Heart right ventricle (tissue), 16 donors: ENCODE measurements at regions not wholly inside any gene's neighbourhood (a gene's known extent, or its start where the extent isn't known, plus 50 kb on each side); places are given as distances from the start of the nearest gene placed in this dataset.
A peak's percentile ranks its signal among the peaks of the same experiment; 100 is the strongest.

Source experiments
- ATAC-seq, 8 donors: fragments of 200-7000 bp; cut with Tn5 transposase; one replicate each; pipeline ENCODE4 v1.9.1; 2020; ENCODE audit warnings: mild to moderate bottlenecking in 8 of 8, moderate library complexity in 8 of 8, moderate number of reproducible peaks in 1 of 8
- DNase-seq, 2 donors: peaks; one replicate each; pipeline ENCODE4 v3.0.0-alpha.2; 2020
- H3K27ac ChIP-seq, 10 donors: fragments of 200-600 bp; sonication (generic) in 2 of 10; one replicate each; pipeline versions ENCODE4 v1.5.0 to v1.8.0; 2020 to 2022; ENCODE audit warnings: mild to moderate bottlenecking in 3 of 10
- H3K27me3 ChIP-seq, 7 donors: fragments of 200-600 bp; one replicate each; pipeline ENCODE4 v1.8.0; 2021 to 2022; ENCODE audit warnings: mild to moderate bottlenecking in 2 of 7
- H3K36me3 ChIP-seq, 9 donors: fragments of 200-600 bp; sonication (generic) in 1 of 9; one replicate each; pipeline versions ENCODE4 v1.5.0 to v1.8.0; 2020 to 2022; ENCODE audit warnings: mild to moderate bottlenecking in 2 of 9
- H3K4me1 ChIP-seq, 9 donors: fragments of 200-600 bp; sonication (generic) in 1 of 9; one replicate each; pipeline versions ENCODE4 v1.5.0 to v1.8.0; 2020 to 2022; ENCODE audit warnings: mild to moderate bottlenecking in 4 of 9
- H3K4me3 ChIP-seq, 10 donors: fragments of 200-600 bp; sonication (generic) in 2 of 10; one replicate each; pipeline versions ENCODE4 v1.5.0 to v1.8.0; 2020 to 2022; ENCODE audit warnings: mild to moderate bottlenecking in 7 of 10, moderate library complexity in 2 of 10
- H3K9me3 ChIP-seq, 11 donors: fragments of 200-600 bp in 10 of 11; sonication (generic) in 2 of 11; one replicate each; pipeline versions ENCODE4 v1.5.0 to v1.8.0; 2013 to 2022; ENCODE audit warnings: mild to moderate bottlenecking in 2 of 11, control low read depth in 1 of 11, moderate library complexity in 1 of 11
- WGBS, 2 donors: extraction: QIAGEN DNeasy Blood & Tissue Kit; methylation state at CpG; one replicate each; pipeline ENCODE4 v1.1.7; 2013; ENCODE audit warnings: inconsistent platforms in 1 of 2; 5-methylcytosine and 5-hydroxymethylcytosine counted together
- intact Hi-C, 10 donors: fragments of 100-400 bp; cut with DNase I; formaldehyde crosslinking; loops; one replicate each; pipeline versions ENCODE4 v1.11.1 to v1.14.2; 2022
- TF ChIP-seq, protein P1 (sequence below), 9 donors: fragments of 200-600 bp; sonication (generic) in 2 of 9; IDR thresholded peaks; one replicate each; pipeline versions ENCODE4 v1.5.0 to v1.8.0; 2021 to 2022; ENCODE audit warnings: antibody characterized with exemption in 9 of 9, mild to moderate bottlenecking in 5 of 9, moderate library complexity in 1 of 9
- donor health status: Arrhythmogenic right ventricular cardiomyopathy.
- donor health status: ischemic (EF 13 %, LVEDD 7.1; RV severe dilation, severe dysfunction).
- donor health status: healthy with polysubstance abuse.
- donor health status: DM: no; HTN: yes; CAD: no.
- donor health status: DM: no; HTN: no; CAD: no.
- donor health status: ischemic (EF 25% LVEDD 6.9; RV normal size, moderate dysfunction).
- donor health status: ischemic (EF 25% LVEDD 5.7; RV mildly dilated, moderate dysfunction).
- donor health status: healthy.
- donor health status: DM: yes; HTN: yes; CAD: no.
- donor health status: Ischemic cardiomyopathy.
- donor health status: ischemic (EF 35%, LVEDD 5.7; RV mildly dilated, moderate dysfunction).
- donor health status: nonischemic (EF 11% LVEDD 7.7; RV severe dilation, severe dysfunction).
- donor health status: DM: yes; HTN: yes; CAD: no.
- donor health status: PGD.
- donor health status: ischemic (EF 29% LVEDD 5.4; RV normal size, mild dysfunction).
- donor health status: nonischemic (EF 23%, LVEDD 6.1; RV moderate dilation, normal function).

DNA sequence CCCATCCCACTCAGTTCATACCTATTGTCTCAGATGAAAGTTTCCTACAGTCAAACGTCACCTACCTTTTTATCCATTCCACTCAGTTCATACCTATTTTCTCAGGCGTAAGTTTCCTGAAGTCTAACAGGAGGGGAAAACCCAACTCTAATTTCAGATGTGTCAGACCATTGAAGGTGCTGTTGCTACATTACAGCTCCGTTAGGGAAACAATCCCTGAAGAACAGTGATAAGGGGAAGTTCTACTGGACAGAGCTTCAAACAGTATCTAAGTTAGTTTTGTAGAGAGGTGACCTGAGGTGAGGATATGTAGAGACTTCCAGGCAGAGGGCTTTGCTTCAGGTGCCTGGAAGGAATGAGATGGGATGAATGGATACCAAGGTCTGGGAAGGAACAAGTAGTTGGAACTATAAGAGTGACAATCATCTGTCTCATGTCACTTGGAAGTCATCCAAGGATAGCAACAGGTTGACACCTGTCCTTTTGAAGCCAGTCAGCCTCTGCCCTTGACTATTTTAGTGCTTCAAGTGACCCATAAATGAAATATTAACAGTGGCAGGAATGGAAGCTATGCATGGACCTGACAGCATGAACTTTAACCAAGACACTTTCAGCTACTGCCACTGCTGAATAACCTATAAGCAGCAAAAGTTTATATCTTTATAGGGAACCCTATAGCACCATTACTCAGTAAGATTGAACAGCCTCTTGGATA lies 191.6 kb upstream of the MOCS1 start:
- H3K27me3 ChIP-seq = peaks cover 0 to 5% (median 0%) of the 10 kb centered on the region in 7 donors
- no peaks in the 10 kb centered on the region for H3K36me3 ChIP-seq
- no peak overlapping the region for H3K4me3 ChIP-seq
- 70 to 74% methylated on average over 3 of the region's 3 CpGs for WGBS, 2 donors
- H3K4me1 ChIP-seq = no peaks in the 10 kb centered on the region
- TF ChIP-seq, protein P1, sequence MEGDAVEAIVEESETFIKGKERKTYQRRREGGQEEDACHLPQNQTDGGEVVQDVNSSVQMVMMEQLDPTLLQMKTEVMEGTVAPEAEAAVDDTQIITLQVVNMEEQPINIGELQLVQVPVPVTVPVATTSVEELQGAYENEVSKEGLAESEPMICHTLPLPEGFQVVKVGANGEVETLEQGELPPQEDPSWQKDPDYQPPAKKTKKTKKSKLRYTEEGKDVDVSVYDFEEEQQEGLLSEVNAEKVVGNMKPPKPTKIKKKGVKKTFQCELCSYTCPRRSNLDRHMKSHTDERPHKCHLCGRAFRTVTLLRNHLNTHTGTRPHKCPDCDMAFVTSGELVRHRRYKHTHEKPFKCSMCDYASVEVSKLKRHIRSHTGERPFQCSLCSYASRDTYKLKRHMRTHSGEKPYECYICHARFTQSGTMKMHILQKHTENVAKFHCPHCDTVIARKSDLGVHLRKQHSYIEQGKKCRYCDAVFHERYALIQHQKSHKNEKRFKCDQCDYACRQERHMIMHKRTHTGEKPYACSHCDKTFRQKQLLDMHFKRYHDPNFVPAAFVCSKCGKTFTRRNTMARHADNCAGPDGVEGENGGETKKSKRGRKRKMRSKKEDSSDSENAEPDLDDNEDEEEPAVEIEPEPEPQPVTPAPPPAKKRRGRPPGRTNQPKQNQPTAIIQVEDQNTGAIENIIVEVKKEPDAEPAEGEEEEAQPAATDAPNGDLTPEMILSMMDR (IDR thresholded peaks at IDR 0.05) = no peak
- H3K27ac ChIP-seq = no peak overlapping the region
- no peak for DNase-seq
- ATAC-seq = peak in 1 of 8 donors; percentile 50
- intact Hi-C loops = no loop called here
- H3K9me3 ChIP-seq = peaks cover 0 to 4% (median 0%) of the 10 kb centered on the region in 11 donors

DNA sequence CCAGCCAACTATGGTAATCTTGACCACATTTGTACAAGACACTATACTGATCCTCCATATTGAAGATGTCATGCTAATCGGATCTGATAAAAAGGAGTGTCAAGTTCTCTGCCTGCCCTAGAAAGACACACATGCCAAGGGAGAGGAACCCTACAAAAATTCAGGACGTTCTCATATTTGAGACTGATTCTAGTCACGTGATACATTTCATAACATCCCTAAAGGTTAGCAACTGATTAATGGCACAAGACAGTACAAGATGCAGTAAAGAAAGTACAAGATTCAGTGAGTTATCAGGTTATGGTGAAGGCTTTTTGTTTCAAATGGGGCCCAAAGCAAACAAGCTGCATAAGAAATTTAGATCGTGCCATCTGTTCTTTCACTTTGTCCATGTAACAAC lies 190.7 kb upstream of the MOCS1 start:
- Histone ChIP-seq H3K36me3 (no peaks in the 10 kb centered on the region), H3K27ac (no peak overlapping the region), H3K4me3 (no peak overlapping the region), H3K4me1 (no peaks in the 10 kb centered on the region), H3K9me3 (peaks cover 0 to 2% (median 0%) of the 10 kb centered on the region in 11 donors), H3K27me3 (peaks cover 0 to 5% (median 0%) of the 10 kb centered on the region in 7 donors)
- intact Hi-C loops = no loop called here
- TF ChIP-seq, protein P1 (IDR thresholded peaks at IDR 0.05) = no peak
- no peak for DNase-seq
- WGBS, 2 donors = 75 to 84% methylated on average over 4 of the region's 4 CpGs
- no peak for ATAC-seq

DNA sequence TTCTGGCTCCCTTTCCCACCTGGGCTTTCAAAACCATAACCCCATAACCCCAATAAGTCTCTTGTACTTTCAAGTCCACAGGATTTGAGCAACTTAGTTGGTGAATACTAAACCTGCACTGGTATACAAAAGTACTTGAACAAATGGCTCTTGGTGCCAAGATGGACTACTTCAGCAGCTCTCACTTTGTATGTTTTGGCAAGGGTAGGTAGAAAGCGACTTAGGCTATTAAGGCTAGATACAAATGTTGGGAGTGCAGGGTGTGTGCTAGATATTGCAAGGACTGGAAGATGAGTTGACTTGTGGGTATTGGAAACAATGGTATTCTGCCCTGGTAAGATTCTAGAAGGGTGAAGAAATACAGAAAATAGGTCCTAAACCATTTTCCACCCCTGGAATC lies 182.6 kb upstream of the MOCS1 start:
- no peaks in the 10 kb centered on the region for H3K36me3 ChIP-seq
- no peaks in the 10 kb centered on the region for H3K9me3 ChIP-seq
- no peak overlapping the region for H3K27ac ChIP-seq
- DNase-seq (no peak), ATAC-seq (no peak)
- WGBS, 2 donors = 0 to 3% methylated on average over 1 of the region's 1 CpG
- H3K4me3 ChIP-seq = no peak overlapping the region
- no peaks in the 10 kb centered on the region for H3K4me1 ChIP-seq
- TF ChIP-seq, protein P1 (IDR thresholded peaks at IDR 0.05) = no peak
- H3K27me3 ChIP-seq = peaks cover 0 to 3% (median 0%) of the 10 kb centered on the region in 7 donors
- intact Hi-C loops = no loop called here

DNA sequence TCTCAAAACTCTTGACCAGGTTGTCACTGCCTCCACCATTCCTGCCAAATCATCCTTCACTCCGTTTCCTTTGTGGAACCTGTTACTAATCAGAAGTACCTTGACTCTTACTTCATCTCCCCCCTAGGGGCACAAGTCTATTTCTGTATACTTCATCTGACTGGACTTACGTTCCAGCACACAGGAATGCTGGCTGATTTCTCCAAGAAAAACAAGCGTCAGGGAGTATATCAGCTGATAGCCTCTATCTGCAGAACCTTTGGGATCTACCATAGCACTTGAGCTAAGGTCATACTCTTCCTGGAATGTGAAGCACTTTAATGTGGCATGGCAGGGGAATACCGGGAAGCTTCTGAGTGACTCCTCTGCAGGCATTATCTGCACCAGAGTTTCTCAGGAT lies 178.1 kb upstream of the MOCS1 start:
- TF ChIP-seq, protein P1 (IDR thresholded peaks at IDR 0.05) = no peak
- H3K4me3 ChIP-seq = no peak overlapping the region
- 14 to 15% methylated on average over 4 of the region's 4 CpGs for WGBS, 2 donors
- peaks cover 0 to 17% (median 7%) of the 10 kb centered on the region in 11 donors for H3K9me3 ChIP-seq
- H3K4me1 ChIP-seq = no peaks in the 10 kb centered on the region
- no peaks in the 10 kb centered on the region for H3K27me3 ChIP-seq
- intact Hi-C loops = no loop called here
- ATAC-seq (peak in 1 of 8 donors; percentile 91), DNase-seq (no peak)
- no peaks in the 10 kb centered on the region for H3K36me3 ChIP-seq
- no peak overlapping the region for H3K27ac ChIP-seq
